ENCODE measurements at regions not wholly inside any gene's neighbourhood (a gene's known extent, or its start where the extent isn't known, plus 50 kb on each side); places are given as distances from the start of the nearest gene placed in this dataset.

- in situ Hi-C loops (cut with MboI; ENCODE audit: low pct_unique_long_range_greater_than_20kb in 2 of 9, low sequenced_read_pairs in 9 of 9, unreplicated experiment in 9 of 9): no loop called here
- no peak overlapping the region for H3K4me3 ChIP-seq
- no peak for ATAC-seq (replicated peaks in 6 of 8)
- no peak overlapping the region for H3K27ac ChIP-seq
- no peaks in the 10 kb centered on the region for H3K4me1 ChIP-seq (replicated peaks in 1 of 2)
Measured at GRCh38 chr6:144723431-144723830, 438.3 kb downstream of the UTRN start.

GRCh38 chr6:144724818-144725217 lies 439.7 kb downstream of the UTRN start:
- no peak overlapping the region for H3K4me3 ChIP-seq
- no peak overlapping the region for H3K27ac ChIP-seq
- peak in 2 of 8 experiments; percentile 51 to 63 for ATAC-seq (replicated peaks in 6 of 8)
- H3K4me1 ChIP-seq (replicated peaks in 1 of 2): peaks cover 0 to 3% of the 10 kb centered on the region in 2 donors
- WGBS, 10 experiments: 0 to 100% (median 86%) methylated on average over 1 to 2 of the region's 2 CpGs; no CpG with 5 or more reads in 2 of the 10 experiments
- in situ Hi-C loops (cut with MboI; ENCODE audit: low pct_unique_long_range_greater_than_20kb in 2 of 9, low sequenced_read_pairs in 9 of 9, unreplicated experiment in 9 of 9): no loop called here

GRCh38 chr6:144725736-144726522 lies 440.8 kb downstream of the UTRN start:
- in situ Hi-C loops (cut with MboI; ENCODE audit: low pct_unique_long_range_greater_than_20kb in 2 of 9, low sequenced_read_pairs in 9 of 9, unreplicated experiment in 9 of 9): no loop called here
- peak in 3 of 8 experiments; percentile 19 to 47 (median 22) for ATAC-seq (replicated peaks in 6 of 8)

GRCh38 chr6:144728804-144729203 lies 443.7 kb downstream of the UTRN start:
- H3K27ac ChIP-seq: no peak overlapping the region
- WGBS, 10 experiments: 78 to 100% (median 100%) methylated on average over 1 to 4 of the region's 4 CpGs; no CpG with 5 or more reads in 2 of the 10 experiments
- no peak overlapping the region for H3K4me3 ChIP-seq
- ATAC-seq (replicated peaks in 6 of 8): no peak
- H3K4me1 ChIP-seq (replicated peaks in 1 of 2): peaks cover 0 to 3% of the 10 kb centered on the region in 2 donors
- in situ Hi-C loops (cut with MboI; ENCODE audit: low pct_unique_long_range_greater_than_20kb in 2 of 9, low sequenced_read_pairs in 9 of 9, unreplicated experiment in 9 of 9): no loop called here

More at GRCh38 chr6:144725736-144726522, 440.8 kb downstream of the UTRN start:
- 42 to 98% (median 76%) methylated on average over 2 to 6 of the region's 8 CpGs; no CpG with 5 or more reads in 1 of the 10 experiments for WGBS, 10 experiments
- Histone ChIP-seq H3K4me3 (no peak overlapping the region), H3K4me1 (replicated peaks in 1 of 2) (peaks cover 0 to 3% of the 10 kb centered on the region in 2 donors), H3K27ac (no peak overlapping the region)

GRCh38 chr6:144729502-144729901 lies 444.4 kb downstream of the UTRN start:
- 73 to 100% (median 96%) methylated on average over 2 to 3 of the region's 3 CpGs; no CpG with 5 or more reads in 1 of the 10 experiments for WGBS, 10 experiments
- in situ Hi-C loops (cut with MboI; ENCODE audit: low pct_unique_long_range_greater_than_20kb in 2 of 9, low sequenced_read_pairs in 9 of 9, unreplicated experiment in 9 of 9): no loop called here
- no peak for ATAC-seq (replicated peaks in 6 of 8)
- no peak overlapping the region for H3K4me3 ChIP-seq
- H3K27ac ChIP-seq: no peak overlapping the region
- peaks cover 0 to 3% of the 10 kb centered on the region in 2 donors for H3K4me1 ChIP-seq (replicated peaks in 1 of 2)

DNA sequence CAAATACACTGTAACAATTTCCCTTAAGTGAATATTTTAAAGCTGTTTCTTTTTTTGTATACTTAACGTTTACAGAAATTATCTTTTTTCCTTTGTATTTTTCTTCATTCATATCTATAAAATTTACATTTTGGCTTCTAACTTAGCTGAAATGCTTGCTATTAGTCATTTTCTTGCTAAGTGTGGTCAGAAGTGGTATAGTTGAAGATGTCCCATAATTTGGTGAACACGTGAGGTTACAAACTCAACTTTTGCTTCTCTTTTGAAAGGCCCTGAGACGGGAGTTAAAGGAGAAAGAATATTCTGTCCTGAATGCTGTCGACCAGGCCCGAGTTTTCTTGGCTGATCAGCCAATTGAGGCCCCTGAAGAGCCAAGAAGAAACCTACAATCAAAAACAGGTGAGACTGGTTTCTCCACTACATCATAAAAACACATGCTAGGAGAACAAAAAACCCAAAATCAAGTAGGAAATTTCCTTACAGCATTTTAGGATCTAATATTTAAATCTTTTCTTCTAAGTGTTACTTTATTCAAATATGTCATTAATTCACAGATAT lies 445.0 kb downstream of the UTRN start:
- Histone ChIP-seq H3K4me1 (replicated peaks in 1 of 2) (peaks cover 0 to 3% of the 10 kb centered on the region in 2 donors), H3K27ac (no peak overlapping the region), H3K4me3 (no peak overlapping the region)
- 61 to 100% (median 91%) methylated on average over 2 to 5 of the region's 5 CpGs for WGBS, 10 experiments
- in situ Hi-C loops (cut with MboI; ENCODE audit: low pct_unique_long_range_greater_than_20kb in 2 of 9, low sequenced_read_pairs in 9 of 9, unreplicated experiment in 9 of 9): no loop called here
- ATAC-seq (replicated peaks in 6 of 8): no peak

GRCh38 chr6:144731229-144731628 lies 446.1 kb downstream of the UTRN start:
- Histone ChIP-seq H3K4me3 (no peak overlapping the region), H3K4me1 (replicated peaks in 1 of 2) (peaks cover 0 to 3% of the 10 kb centered on the region in 2 donors), H3K27ac (no peak overlapping the region)
- in situ Hi-C loops (cut with MboI; ENCODE audit: low pct_unique_long_range_greater_than_20kb in 2 of 9, low sequenced_read_pairs in 9 of 9, unreplicated experiment in 9 of 9): no loop called here
- ATAC-seq (replicated peaks in 6 of 8): no peak
- 36 to 100% (median 78%) methylated on average over 2 to 3 of the region's 3 CpGs for WGBS, 10 experiments

GRCh38 chr6:144736763-144737162 lies 451.6 kb downstream of the UTRN start:
- WGBS, 10 experiments: 75 to 100% (median 92%) methylated on average over 2 to 6 of the region's 6 CpGs; no CpG with 5 or more reads in 2 of the 10 experiments
- in situ Hi-C loops (cut with MboI; ENCODE audit: low pct_unique_long_range_greater_than_20kb in 2 of 9, low sequenced_read_pairs in 9 of 9, unreplicated experiment in 9 of 9): no loop called here
- Histone ChIP-seq H3K4me3 (no peak overlapping the region), H3K4me1 (replicated peaks in 1 of 2) (no peaks in the 10 kb centered on the region), H3K27ac (no peak overlapping the region)
- ATAC-seq (replicated peaks in 6 of 8): no peak

DNA sequence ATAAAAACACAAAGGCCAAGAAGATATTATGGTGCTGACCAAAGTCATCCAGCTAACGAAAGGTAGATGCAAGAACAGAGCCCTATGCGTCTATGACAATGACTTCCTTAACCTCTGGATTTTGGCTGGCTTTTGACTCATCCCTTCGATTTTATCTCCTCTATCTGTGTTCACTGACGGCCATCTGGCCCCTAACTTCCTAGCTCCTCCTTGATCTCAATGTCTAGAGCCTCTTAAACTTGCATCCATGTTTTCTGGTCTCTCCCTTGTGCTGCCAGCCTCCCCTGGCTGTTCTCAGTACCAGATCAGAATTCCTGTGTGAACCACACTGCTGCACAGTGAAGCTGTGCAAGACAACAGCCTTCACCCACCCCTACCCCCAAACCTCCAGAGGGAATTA lies 452.9 kb downstream of the UTRN start:
- 62 to 100% (median 92%) methylated on average over 2 to 4 of the region's 4 CpGs; no CpG with 5 or more reads in 3 of the 10 experiments for WGBS, 10 experiments
- in situ Hi-C loops (cut with MboI; ENCODE audit: low pct_unique_long_range_greater_than_20kb in 2 of 9, low sequenced_read_pairs in 9 of 9, unreplicated experiment in 9 of 9): no loop called here
- H3K27ac ChIP-seq: no peak overlapping the region
- no peaks in the 10 kb centered on the region for H3K4me1 ChIP-seq (replicated peaks in 1 of 2)
- ATAC-seq (replicated peaks in 6 of 8): no peak
- no peak overlapping the region for H3K4me3 ChIP-seq

DNA sequence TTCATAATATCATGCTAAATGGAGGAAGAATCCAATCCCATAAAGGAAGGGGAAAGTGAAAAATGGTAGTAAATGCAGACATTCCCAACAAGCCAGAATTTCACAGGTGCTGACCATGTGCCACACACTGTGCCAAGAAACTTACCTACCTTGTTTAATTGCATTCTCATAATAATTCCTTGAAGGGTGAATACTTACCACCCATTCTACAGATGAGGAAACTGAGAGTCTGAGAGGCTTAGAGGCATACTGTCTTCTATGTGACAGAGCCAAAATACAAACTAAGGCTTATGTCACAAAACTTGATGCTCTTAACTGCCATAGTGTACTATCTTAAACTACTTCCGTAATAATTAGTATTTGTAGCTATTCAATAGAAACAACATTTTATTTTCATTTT lies 454.7 kb downstream of the UTRN start:
- no peak for ATAC-seq (replicated peaks in 6 of 8)
- in situ Hi-C loops (cut with MboI; ENCODE audit: low pct_unique_long_range_greater_than_20kb in 2 of 9, low sequenced_read_pairs in 9 of 9, unreplicated experiment in 9 of 9): no loop called here

DNA sequence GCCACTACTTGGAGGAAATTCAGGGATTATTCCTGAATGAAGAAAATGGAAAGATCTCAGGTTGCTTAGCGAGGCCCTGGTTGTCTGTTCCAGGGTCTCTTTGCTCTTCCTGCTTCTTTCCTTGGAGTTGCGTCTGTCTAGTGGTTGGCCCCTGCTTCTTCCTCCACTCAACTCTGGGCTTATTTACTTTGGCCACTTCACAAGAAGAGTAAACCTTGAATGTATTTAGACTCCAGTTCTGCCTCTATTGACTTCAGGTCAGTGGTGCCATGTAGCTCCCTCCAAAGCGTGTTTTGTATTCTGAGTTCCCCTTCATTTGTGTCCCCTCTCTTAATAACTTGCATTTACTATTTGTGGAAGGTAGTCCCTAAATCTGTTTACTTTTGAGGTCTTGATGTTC lies 456.5 kb downstream of the UTRN start:
- Histone ChIP-seq H3K4me3 (no peak overlapping the region), H3K4me1 (replicated peaks in 1 of 2) (peaks cover 0 to 10% of the 10 kb centered on the region in 2 donors), H3K27ac (no peak overlapping the region)
- 66 to 100% (median 92%) methylated on average over 1 to 3 of the region's 3 CpGs; no CpG with 5 or more reads in 1 of the 10 experiments for WGBS, 10 experiments
- ATAC-seq (replicated peaks in 6 of 8): no peak
- in situ Hi-C loops (cut with MboI; ENCODE audit: low pct_unique_long_range_greater_than_20kb in 2 of 9, low sequenced_read_pairs in 9 of 9, unreplicated experiment in 9 of 9): no loop called here

More for the DNA sequence above, 454.7 kb downstream of the UTRN start:
- 88 to 100% (median 100%) methylated on average over 1 of the region's 1 CpG; no CpG with 5 or more reads in 1 of the 10 experiments for WGBS, 10 experiments
- no peak overlapping the region for H3K4me3 ChIP-seq
- no peak overlapping the region for H3K27ac ChIP-seq
- peaks cover 0 to 5% of the 10 kb centered on the region in 2 donors for H3K4me1 ChIP-seq (replicated peaks in 1 of 2)

DNA sequence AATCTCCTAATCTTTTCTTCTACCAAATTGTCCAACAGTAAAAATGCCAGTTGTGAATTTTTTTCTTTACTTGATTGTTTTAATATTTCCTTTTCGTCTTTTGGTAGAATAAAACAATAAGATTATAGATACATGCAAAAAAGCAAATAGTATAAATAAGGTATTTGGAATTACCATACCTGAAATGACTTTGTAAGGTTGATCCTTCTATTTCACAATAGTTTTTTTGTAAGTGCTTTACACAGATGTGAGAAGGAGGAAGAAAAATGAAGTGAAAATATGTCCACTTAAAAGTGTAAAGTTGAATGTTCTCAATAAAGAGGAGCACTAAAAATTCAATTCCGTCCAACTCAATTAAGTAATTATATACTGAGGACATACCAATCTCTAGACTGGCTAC lies 457.6 kb downstream of the UTRN start:
- Histone ChIP-seq H3K4me1 (replicated peaks in 1 of 2) (peaks cover 0 to 10% of the 10 kb centered on the region in 2 donors), H3K27ac (no peak overlapping the region), H3K4me3 (no peak overlapping the region)
- WGBS, 10 experiments: 67 to 100% (median 91%) methylated on average over 1 to 2 of the region's 2 CpGs; no CpG with 5 or more reads in 1 of the 10 experiments
- ATAC-seq (replicated peaks in 6 of 8): no peak
- in situ Hi-C loops (cut with MboI; ENCODE audit: low pct_unique_long_range_greater_than_20kb in 2 of 9, low sequenced_read_pairs in 9 of 9, unreplicated experiment in 9 of 9): no loop called here

DNA sequence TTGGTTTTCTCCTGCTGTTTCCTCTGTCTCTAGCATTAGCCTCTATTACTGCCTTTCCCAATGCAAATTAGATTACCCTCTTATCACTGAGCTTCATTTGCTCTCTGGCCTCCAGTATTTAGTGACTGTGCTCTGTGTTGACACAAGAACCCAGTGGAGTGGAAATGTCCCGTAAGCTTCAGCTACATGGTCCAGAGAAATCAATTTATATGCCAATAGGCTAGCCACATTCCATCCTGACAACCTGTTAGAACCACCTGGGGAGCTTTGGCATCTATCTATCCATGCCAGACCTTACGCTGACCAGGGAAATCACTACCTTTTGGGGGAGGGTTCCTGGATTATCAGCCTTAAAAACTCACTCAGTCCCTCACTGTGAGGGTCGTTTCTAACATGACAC lies 459.6 kb downstream of the UTRN start:
- peak in 1 of 8 experiments; percentile 45 for ATAC-seq (replicated peaks in 6 of 8)
- in situ Hi-C loops (cut with MboI; ENCODE audit: low pct_unique_long_range_greater_than_20kb in 2 of 9, low sequenced_read_pairs in 9 of 9, unreplicated experiment in 9 of 9): no loop called here

More for the DNA sequence above, 459.6 kb downstream of the UTRN start:
- Histone ChIP-seq H3K27ac (no peak overlapping the region), H3K4me1 (replicated peaks in 1 of 2) (peaks cover 0 to 10% of the 10 kb centered on the region in 2 donors), H3K4me3 (no peak overlapping the region)
- WGBS, 10 experiments: 50 to 100% (median 77%) methylated on average over 2 to 3 of the region's 3 CpGs; no CpG with 5 or more reads in 1 of the 10 experiments

Data from motor neuron (in vitro differentiated cells).